ENCODE measurements at regions not wholly inside any gene's neighbourhood (a gene's known extent, or its start where the extent isn't known, plus 50 kb on each side); places are given as distances from the start of the nearest gene placed in this dataset.

DNA sequence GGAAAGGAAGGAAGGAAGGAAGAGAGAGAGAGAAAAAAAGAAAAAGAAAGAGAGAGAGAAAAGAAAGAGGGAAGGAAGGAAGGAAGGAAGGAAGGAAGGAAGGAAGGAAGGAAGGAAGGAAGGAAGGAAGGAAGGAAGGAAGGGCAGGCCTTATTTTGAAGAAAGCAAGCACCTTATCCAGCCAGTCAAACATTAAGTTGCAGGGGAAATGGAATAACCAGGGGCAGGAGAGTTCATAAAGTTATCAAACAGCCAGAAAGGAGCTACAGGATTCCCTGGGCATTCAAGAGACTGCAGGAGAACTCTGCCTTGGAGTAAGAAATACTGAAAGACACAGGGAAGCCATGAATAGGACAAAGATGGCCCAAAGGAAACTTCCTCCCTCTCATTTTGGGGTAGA lies 672.0 kb upstream of the INTU start:
- Mint-ChIP-seq H3K27ac (no peak overlapping the region), H3K36me3 (no peaks in the 10 kb centered on the region), H3K9me3 (no peaks in the 10 kb centered on the region), H3K4me3 (no peak overlapping the region), H3K27me3 (ENCODE audit: low read depth) (no peaks in the 10 kb centered on the region), H3K4me1 (peaks cover 20% of the 10 kb centered on the region)
- ATAC-seq (no peak), DNase-seq (ENCODE audit: low spot score) (no peak)
- POLR2A ChIA-PET = no interaction called here
- CTCF ChIA-PET = no interaction called here
- TF ChIP-seq ZNF263 (CRISPR knock-in tag; IDR thresholded peaks at IDR 0.05; ENCODE audit: low read depth) (no peak), ZNF423 (CRISPR knock-in tag; IDR thresholded peaks at IDR 0.05) (no peak), EMX1 (CRISPR knock-in tag; IDR thresholded peaks at IDR 0.05) (no peak), TEAD4 (CRISPR knock-in tag; IDR thresholded peaks at IDR 0.05) (no peak)
- TF ChIP-seq, protein P1, sequence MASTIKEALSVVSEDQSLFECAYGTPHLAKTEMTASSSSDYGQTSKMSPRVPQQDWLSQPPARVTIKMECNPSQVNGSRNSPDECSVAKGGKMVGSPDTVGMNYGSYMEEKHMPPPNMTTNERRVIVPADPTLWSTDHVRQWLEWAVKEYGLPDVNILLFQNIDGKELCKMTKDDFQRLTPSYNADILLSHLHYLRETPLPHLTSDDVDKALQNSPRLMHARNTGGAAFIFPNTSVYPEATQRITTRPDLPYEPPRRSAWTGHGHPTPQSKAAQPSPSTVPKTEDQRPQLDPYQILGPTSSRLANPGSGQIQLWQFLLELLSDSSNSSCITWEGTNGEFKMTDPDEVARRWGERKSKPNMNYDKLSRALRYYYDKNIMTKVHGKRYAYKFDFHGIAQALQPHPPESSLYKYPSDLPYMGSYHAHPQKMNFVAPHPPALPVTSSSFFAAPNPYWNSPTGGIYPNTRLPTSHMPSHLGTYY (CRISPR knock-in tag; IDR thresholded peaks at IDR 0.05) = no peak

DNA sequence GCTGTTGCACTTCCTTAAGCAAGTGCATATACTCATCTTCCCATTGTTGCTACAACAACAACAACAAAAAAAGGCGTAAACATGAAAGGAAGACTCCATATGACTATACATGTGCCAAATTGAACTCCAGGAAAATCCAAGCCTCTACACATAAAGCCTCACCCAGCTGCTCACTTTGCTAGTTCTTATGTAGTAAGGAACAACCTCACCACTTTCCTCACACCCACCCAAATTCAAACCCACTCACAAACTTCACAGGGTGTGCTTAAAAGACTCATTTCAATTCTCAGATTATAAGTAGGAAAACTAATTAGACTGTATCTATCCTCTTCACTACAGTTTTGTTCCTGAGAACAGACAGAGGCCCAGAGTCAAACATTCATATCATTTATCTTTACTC lies 671.1 kb upstream of the INTU start:
- H3K4me1 Mint-ChIP-seq = peaks cover 19% of the 10 kb centered on the region
- CTCF ChIA-PET = no interaction called here
- H3K27ac Mint-ChIP-seq = no peak overlapping the region
- POLR2A ChIA-PET = no interaction called here
- H3K36me3 Mint-ChIP-seq = no peaks in the 10 kb centered on the region
- ATAC-seq (no peak), DNase-seq (ENCODE audit: low spot score) (no peak)
- no peaks in the 10 kb centered on the region for H3K9me3 Mint-ChIP-seq
- no peaks in the 10 kb centered on the region for H3K27me3 Mint-ChIP-seq (ENCODE audit: low read depth)
- no peak for TF ChIP-seq NR2C2 (CRISPR knock-in tag; IDR thresholded peaks at IDR 0.05)
- TF ChIP-seq, protein P2, sequence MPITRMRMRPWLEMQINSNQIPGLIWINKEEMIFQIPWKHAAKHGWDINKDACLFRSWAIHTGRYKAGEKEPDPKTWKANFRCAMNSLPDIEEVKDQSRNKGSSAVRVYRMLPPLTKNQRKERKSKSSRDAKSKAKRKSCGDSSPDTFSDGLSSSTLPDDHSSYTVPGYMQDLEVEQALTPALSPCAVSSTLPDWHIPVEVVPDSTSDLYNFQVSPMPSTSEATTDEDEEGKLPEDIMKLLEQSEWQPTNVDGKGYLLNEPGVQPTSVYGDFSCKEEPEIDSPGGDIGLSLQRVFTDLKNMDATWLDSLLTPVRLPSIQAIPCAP (CRISPR knock-in tag; IDR thresholded peaks at IDR 0.05) = no peak
- TF ChIP-seq, protein P3, sequence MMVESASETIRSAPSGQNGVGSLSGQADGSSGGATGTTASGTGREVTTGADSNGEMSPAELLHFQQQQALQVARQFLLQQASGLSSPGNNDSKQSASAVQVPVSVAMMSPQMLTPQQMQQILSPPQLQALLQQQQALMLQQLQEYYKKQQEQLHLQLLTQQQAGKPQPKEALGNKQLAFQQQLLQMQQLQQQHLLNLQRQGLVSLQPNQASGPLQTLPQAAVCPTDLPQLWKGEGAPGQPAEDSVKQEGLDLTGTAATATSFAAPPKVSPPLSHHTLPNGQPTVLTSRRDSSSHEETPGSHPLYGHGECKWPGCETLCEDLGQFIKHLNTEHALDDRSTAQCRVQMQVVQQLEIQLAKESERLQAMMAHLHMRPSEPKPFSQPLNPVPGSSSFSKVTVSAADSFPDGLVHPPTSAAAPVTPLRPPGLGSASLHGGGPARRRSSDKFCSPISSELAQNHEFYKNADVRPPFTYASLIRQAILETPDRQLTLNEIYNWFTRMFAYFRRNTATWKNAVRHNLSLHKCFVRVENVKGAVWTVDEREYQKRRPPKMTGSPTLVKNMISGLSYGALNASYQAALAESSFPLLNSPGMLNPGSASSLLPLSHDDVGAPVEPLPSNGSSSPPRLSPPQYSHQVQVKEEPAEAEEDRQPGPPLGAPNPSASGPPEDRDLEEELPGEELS (CRISPR knock-in tag; IDR thresholded peaks at IDR 0.05) = no peak
- TF ChIP-seq NFATC4 (CRISPR knock-in tag; IDR thresholded peaks at IDR 0.05) = no peak
- no peak for TF ChIP-seq GRHL2 (CRISPR knock-in tag; IDR thresholded peaks at IDR 0.05; ENCODE audit: insufficient replicate concordance, severe bottlenecking)
- TF ChIP-seq, protein P4, sequence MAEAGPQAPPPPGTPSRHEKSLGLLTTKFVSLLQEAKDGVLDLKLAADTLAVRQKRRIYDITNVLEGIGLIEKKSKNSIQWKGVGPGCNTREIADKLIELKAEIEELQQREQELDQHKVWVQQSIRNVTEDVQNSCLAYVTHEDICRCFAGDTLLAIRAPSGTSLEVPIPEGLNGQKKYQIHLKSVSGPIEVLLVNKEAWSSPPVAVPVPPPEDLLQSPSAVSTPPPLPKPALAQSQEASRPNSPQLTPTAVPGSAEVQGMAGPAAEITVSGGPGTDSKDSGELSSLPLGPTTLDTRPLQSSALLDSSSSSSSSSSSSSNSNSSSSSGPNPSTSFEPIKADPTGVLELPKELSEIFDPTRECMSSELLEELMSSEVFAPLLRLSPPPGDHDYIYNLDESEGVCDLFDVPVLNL (CRISPR knock-in tag; IDR thresholded peaks at IDR 0.05; ENCODE audit: borderline replicate concordance, low read depth) = no peak
- TF ChIP-seq, protein P5, sequence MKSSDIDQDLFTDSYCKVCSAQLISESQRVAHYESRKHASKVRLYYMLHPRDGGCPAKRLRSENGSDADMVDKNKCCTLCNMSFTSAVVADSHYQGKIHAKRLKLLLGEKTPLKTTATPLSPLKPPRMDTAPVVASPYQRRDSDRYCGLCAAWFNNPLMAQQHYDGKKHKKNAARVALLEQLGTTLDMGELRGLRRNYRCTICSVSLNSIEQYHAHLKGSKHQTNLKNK (CRISPR knock-in tag; IDR thresholded peaks at IDR 0.05) = no peak
- TF ChIP-seq, protein P6, sequence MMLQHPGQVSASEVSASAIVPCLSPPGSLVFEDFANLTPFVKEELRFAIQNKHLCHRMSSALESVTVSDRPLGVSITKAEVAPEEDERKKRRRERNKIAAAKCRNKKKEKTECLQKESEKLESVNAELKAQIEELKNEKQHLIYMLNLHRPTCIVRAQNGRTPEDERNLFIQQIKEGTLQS (CRISPR knock-in tag; conservative IDR thresholded peaks at IDR 0.05) = no peak
- no peak for TF ChIP-seq EMX1 (CRISPR knock-in tag; IDR thresholded peaks at IDR 0.05)
- TF ChIP-seq, protein P7, sequence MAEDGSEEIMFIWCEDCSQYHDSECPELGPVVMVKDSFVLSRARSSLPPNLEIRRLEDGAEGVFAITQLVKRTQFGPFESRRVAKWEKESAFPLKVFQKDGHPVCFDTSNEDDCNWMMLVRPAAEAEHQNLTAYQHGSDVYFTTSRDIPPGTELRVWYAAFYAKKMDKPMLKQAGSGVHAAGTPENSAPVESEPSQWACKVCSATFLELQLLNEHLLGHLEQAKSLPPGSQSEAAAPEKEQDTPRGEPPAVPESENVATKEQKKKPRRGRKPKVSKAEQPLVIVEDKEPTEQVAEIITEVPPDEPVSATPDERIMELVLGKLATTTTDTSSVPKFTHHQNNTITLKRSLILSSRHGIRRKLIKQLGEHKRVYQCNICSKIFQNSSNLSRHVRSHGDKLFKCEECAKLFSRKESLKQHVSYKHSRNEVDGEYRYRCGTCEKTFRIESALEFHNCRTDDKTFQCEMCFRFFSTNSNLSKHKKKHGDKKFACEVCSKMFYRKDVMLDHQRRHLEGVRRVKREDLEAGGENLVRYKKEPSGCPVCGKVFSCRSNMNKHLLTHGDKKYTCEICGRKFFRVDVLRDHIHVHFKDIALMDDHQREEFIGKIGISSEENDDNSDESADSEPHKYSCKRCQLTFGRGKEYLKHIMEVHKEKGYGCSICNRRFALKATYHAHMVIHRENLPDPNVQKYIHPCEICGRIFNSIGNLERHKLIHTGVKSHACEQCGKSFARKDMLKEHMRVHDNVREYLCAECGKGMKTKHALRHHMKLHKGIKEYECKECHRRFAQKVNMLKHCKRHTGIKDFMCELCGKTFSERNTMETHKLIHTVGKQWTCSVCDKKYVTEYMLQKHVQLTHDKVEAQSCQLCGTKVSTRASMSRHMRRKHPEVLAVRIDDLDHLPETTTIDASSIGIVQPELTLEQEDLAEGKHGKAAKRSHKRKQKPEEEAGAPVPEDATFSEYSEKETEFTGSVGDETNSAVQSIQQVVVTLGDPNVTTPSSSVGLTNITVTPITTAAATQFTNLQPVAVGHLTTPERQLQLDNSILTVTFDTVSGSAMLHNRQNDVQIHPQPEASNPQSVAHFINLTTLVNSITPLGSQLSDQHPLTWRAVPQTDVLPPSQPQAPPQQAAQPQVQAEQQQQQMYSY (CRISPR knock-in tag; IDR thresholded peaks at IDR 0.05) = no peak
- no peak for TF ChIP-seq CBFB (CRISPR knock-in tag; IDR thresholded peaks at IDR 0.05; ENCODE audit: low read depth)
- TF ChIP-seq, protein P8, sequence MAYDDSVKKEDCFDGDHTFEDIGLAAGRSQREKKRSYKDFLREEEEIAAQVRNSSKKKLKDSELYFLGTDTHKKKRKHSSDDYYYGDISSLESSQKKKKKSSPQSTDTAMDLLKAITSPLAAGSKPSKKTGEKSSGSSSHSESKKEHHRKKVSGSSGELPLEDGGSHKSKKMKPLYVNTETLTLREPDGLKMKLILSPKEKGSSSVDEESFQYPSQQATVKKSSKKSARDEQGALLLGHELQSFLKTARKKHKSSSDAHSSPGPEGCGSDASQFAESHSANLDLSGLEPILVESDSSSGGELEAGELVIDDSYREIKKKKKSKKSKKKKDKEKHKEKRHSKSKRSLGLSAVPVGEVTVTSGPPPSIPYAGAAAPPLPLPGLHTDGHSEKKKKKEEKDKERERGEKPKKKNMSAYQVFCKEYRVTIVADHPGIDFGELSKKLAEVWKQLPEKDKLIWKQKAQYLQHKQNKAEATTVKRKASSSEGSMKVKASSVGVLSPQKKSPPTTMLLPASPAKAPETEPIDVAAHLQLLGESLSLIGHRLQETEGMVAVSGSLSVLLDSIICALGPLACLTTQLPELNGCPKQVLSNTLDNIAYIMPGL (CRISPR knock-in tag; IDR thresholded peaks at IDR 0.05) = no peak
- TF ChIP-seq CREM (CRISPR knock-in tag; IDR thresholded peaks at IDR 0.05) = no peak
- no peak for TF ChIP-seq ZNF232 (CRISPR knock-in tag; IDR thresholded peaks at IDR 0.05)
- TF ChIP-seq, protein P9, sequence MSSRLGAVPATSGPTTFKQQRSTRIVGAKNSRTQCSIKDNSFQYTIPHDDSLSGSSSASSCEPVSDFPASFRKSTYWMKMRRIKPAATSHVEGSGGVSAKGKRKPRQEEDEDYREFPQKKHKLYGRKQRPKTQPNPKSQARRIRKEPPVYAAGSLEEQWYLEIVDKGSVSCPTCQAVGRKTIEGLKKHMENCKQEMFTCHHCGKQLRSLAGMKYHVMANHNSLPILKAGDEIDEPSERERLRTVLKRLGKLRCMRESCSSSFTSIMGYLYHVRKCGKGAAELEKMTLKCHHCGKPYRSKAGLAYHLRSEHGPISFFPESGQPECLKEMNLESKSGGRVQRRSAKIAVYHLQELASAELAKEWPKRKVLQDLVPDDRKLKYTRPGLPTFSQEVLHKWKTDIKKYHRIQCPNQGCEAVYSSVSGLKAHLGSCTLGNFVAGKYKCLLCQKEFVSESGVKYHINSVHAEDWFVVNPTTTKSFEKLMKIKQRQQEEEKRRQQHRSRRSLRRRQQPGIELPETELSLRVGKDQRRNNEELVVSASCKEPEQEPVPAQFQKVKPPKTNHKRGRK (CRISPR knock-in tag; IDR thresholded peaks at IDR 0.05; ENCODE audit: borderline replicate concordance) = no peak
- no peak for TF ChIP-seq ETV6 (CRISPR knock-in tag; IDR thresholded peaks at IDR 0.05)
- TF ChIP-seq GABPB1 (CRISPR knock-in tag; IDR thresholded peaks at IDR 0.05) = no peak
- no peak for TF ChIP-seq PRRX2 (CRISPR knock-in tag; IDR thresholded peaks at IDR 0.05)
- TF ChIP-seq FOXK1 (CRISPR knock-in tag; IDR thresholded peaks at IDR 0.05) = no peak
- H3K4me3 Mint-ChIP-seq = no peak overlapping the region
